Testis (tissue), 2 donors: ENCODE measurements at regions not wholly inside any gene's neighbourhood (a gene's known extent, or its start where the extent isn't known, plus 50 kb on each side); places are given as distances from the start of the nearest gene placed in this dataset.

ENCODE experiments used
- DNase-seq: peaks from one replicate; pipeline ENCODE4 v3.0.0-alpha.2; 2019
- H3K27ac ChIP-seq, 2 donors: fragments of 200-600 bp; sonication (generic); one replicate each; pipeline ENCODE4 v1.5.1; 2019
- H3K27me3 ChIP-seq: fragments of 200-600 bp; sonication (generic); one replicate; pipeline ENCODE4 v1.5.1; 2019
- H3K36me3 ChIP-seq: fragments of 200-600 bp; sonication (generic); one replicate; pipeline ENCODE4 v1.5.1; 2017; ENCODE audit warnings: low read depth; ENCODE audit errors: missing control alignments
- H3K4me1 ChIP-seq: fragments of 200-600 bp; sonication (generic); one replicate; pipeline ENCODE4 v1.5.1; 2019
- H3K4me3 ChIP-seq, 2 donors: fragments of 200-600 bp; sonication (generic); one replicate each; pipeline ENCODE4 v1.5.1; 2017 to 2019
- H3K9me3 ChIP-seq: fragments of 200-600 bp; sonication (generic); one replicate; pipeline ENCODE4 v1.5.1; 2017
- CTCF ChIP-seq, 3 experiments: fragments of 450-650 bp in 2 of 3; fragments of 200-600 bp in 1 of 3; sonication (generic) in 1 of 3; IDR thresholded peaks; one replicate each; pipeline ENCODE4 v1.5.1; 2016 to 2019; ENCODE audit warnings: antibody characterized with exemption in 3 of 3, mild to moderate bottlenecking in 2 of 3, moderate library complexity in 1 of 3
- POLR2A ChIP-seq: fragments of 450-650 bp; IDR thresholded peaks from one replicate; pipeline ENCODE4 v1.6.1; 2017; ENCODE audit warnings: antibody characterized with exemption, mild to moderate bottlenecking, moderate library complexity
- WGBS, 2 donors: methylation state at CpG; one replicate each; pipeline ENCODE4 v1.1.5; 2018; 5-methylcytosine and 5-hydroxymethylcytosine counted together
- intact Hi-C: fragments of 100-400 bp; cut with DNase I; formaldehyde crosslinking; loops from one replicate; pipeline ENCODE4 v1.15.1; 2023; ENCODE audit warnings: low total_unique reads

DNA sequence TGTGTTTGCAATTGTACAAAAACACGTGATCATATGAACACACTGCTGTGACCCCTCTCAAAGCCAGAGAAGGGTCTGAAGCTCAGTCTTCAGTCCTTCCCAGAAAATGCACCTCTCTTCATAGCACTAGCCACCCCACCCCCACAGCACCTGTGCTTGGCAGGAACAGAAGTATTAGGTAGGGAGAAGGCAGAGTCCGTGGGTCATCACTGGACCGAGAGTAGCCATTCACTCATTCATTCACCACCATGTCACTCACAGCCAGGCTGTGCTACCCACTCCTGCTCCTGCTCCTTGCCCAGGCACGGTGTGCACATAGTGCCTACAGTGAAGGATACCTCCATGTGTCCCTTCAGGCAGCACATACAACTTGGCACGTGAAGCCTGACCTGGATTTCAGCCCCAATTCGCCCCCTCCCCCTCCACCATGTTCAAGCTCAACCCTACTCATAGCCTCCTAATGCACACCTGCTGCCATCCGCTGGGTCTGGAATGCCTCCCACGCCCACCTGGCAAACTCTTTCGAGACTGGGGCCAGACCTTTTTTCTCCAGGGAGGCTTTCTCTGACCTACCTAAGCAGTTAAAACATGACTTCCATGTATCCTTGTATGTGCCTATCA, 81.9 kb upstream of the GALNT2 start:
- Histone ChIP-seq H3K4me3 (no peak overlapping the region), H3K36me3 (no peaks in the 10 kb centered on the region), H3K27me3 (no peaks in the 10 kb centered on the region), H3K4me1 (no peaks in the 10 kb centered on the region), H3K9me3 (no peaks in the 10 kb centered on the region), H3K27ac (no peak overlapping the region)
- WGBS, 2 donors = 90 to 97% methylated on average over 9 of the region's 9 CpGs
- TF ChIP-seq CTCF (IDR thresholded peaks at IDR 0.05) (no peak), POLR2A (no peak)
- intact Hi-C loops = no loop called here
- DNase-seq = no peak

DNA sequence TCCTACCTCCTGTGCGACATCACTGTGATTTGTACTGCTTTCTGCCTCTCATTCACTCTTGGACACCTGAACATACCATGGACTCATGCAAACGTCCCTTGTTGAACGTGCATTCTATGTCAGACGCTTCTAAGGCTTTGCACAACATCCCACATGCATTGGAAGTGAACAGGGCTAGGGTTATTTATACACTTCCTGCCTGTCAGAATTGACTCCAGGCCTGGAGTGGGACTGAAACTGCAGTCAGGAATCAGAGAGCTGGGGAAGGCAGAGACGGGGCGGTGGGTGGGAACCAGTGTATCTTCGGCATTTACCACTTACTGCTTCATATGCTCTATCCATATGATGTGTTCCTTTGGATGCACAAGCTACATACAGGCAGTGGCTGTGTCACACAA, 81.4 kb upstream of the GALNT2 start:
- no peak for TF ChIP-seq POLR2A
- no peak for TF ChIP-seq CTCF (IDR thresholded peaks at IDR 0.05)
- intact Hi-C loops = no loop called here
- Histone ChIP-seq H3K27me3 (no peaks in the 10 kb centered on the region), H3K27ac (no peak overlapping the region), H3K9me3 (no peaks in the 10 kb centered on the region), H3K4me3 (no peak overlapping the region), H3K4me1 (peaks cover 4% of the 10 kb centered on the region), H3K36me3 (no peaks in the 10 kb centered on the region)
- DNase-seq = no peak
- WGBS, 2 donors = 78 to 85% methylated on average over 7 of the region's 7 CpGs

DNA sequence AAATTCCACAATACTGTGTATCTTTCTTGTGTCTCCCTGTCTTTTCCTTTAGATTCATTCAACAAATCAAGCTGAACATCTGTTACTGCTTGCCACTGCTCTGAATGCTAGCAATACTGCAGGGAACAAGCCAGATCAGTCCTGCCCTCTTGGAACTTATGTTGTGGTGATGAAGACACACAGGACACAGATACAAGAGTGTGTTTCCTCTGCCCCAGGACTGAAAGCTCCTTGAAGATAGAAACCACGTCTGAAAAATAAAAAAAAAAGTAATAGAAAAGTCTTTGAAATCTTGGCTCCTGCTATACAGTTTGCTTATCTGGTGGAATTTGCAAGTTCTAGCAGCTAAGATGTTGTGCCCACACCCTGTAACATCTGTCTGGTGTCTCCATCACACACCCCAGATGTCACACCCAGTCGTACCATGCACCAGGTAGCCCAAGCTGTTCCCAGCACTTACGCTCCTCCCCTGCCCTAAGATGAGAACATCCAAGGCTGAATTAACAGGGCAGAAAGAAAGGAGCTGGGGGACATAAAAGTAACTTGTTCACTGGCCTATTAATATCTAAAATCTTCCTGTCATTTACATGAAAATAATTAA, 80.2 kb upstream of the GALNT2 start:
- Histone ChIP-seq H3K27ac (no peak overlapping the region), H3K36me3 (no peaks in the 10 kb centered on the region), H3K27me3 (no peaks in the 10 kb centered on the region), H3K4me1 (peaks cover 8% of the 10 kb centered on the region), H3K4me3 (no peak overlapping the region), H3K9me3 (no peaks in the 10 kb centered on the region)
- 62 to 71% methylated on average over 3 of the region's 3 CpGs for WGBS, 2 donors
- intact Hi-C loops = no loop called here
- no peak for DNase-seq
- no peak for TF ChIP-seq POLR2A
- TF ChIP-seq CTCF (IDR thresholded peaks at IDR 0.05) = no peak

DNA sequence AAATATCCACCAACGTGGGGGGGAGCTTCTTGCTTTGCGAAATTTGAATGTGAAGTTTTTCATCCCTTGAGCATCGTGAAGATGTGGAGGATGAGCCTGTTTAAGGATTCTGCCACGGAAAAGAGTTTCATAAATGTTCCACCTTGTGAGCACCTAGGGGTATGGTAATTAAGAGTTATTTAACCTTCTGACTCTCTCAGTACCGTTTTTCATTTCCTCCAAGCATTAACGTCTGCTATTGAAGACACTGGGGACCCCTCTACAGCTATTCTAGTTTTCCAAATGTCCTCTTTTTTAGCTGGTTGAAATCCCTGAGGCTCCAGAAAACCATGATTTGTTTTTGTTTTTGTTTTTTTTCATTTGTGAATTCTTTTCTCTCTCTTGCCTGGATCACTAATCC, 79.1 kb upstream of the GALNT2 start:
- H3K9me3 ChIP-seq = no peaks in the 10 kb centered on the region
- H3K4me3 ChIP-seq = no peak overlapping the region
- no peak for DNase-seq
- H3K36me3 ChIP-seq = no peaks in the 10 kb centered on the region
- H3K4me1 ChIP-seq = peaks cover 8% of the 10 kb centered on the region
- no peak overlapping the region for H3K27ac ChIP-seq
- intact Hi-C loops = no loop called here
- 83% methylated on average over 6 of the region's 6 CpGs for WGBS, 2 donors
- no peak for TF ChIP-seq POLR2A
- no peak for TF ChIP-seq CTCF (IDR thresholded peaks at IDR 0.05)
- H3K27me3 ChIP-seq = no peaks in the 10 kb centered on the region

DNA sequence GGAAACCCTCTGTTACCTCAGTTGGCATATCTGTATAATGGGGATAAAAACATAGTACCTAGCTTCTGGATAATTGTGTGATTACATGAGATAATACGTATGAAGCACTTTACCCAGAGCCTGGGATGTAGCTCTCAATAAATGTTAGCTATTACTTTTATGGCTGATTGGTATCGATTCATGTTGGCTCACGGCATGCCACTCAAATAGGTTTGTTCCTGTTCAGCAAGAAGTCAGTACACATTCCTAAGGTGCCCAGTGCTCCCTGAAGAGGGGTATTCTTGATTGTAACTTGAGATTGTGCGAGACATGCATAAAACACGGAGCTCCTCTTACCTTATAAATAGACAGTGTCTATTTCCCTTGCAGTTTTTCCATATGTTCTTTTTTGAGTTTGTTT, 78.5 kb upstream of the GALNT2 start:
- no peak for TF ChIP-seq POLR2A
- TF ChIP-seq CTCF (IDR thresholded peaks at IDR 0.05) = no peak
- H3K4me1 ChIP-seq = peaks cover 8% of the 10 kb centered on the region
- H3K4me3 ChIP-seq = no peak overlapping the region
- intact Hi-C loops = no loop called here
- no peaks in the 10 kb centered on the region for H3K9me3 ChIP-seq
- no peaks in the 10 kb centered on the region for H3K27me3 ChIP-seq
- no peaks in the 10 kb centered on the region for H3K36me3 ChIP-seq
- no peak overlapping the region for H3K27ac ChIP-seq
- DNase-seq = no peak
- WGBS, 2 donors = 92 to 94% methylated on average over 5 of the region's 5 CpGs
